ENCODE measurements at regions not wholly inside any gene's neighbourhood (a gene's known extent, or its start where the extent isn't known, plus 50 kb on each side); places are given as distances from the start of the nearest gene placed in this dataset.

DNA sequence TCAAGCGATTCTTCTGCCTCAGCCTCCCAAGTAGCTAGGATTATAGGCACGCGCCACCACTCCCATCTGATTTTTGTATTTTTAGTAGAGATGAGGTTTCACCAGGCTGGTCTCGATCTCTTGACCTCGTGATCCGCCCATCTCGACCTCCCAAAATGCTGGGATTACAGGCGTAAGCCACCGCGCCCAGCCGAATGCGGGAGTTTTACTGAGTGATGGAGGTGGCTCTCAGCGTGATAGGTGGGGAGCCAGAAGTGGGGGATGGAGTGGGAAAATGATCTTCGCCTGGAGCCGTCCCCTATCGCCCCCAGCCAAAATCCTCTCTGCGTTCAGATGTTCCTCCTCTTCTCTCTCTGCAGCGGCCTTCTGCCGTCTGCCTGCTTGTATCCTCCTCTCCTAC is 348.4 kb upstream of the NPSR1 start:
- DNase-seq (ENCODE audit: low read depth), result no peak
- no peak overlapping the region for H3K4me3 ChIP-seq (ENCODE audit: low read depth, low read length)
- TF ChIP-seq CTCF (IDR thresholded peaks at IDR 0.05; ENCODE audit: insufficient read depth, low read depth, low read length, missing control alignments), result no peak

- DNase-seq (ENCODE audit: low read depth), result no peak
- TF ChIP-seq CTCF (IDR thresholded peaks at IDR 0.05; ENCODE audit: insufficient read depth, low read depth, low read length, missing control alignments), result no peak
- H3K4me3 ChIP-seq (ENCODE audit: low read depth, low read length), result no peak overlapping the region
Observed at GRCh38 chr7:34311591-34311990, 346.4 kb upstream of the NPSR1 start.

DNA sequence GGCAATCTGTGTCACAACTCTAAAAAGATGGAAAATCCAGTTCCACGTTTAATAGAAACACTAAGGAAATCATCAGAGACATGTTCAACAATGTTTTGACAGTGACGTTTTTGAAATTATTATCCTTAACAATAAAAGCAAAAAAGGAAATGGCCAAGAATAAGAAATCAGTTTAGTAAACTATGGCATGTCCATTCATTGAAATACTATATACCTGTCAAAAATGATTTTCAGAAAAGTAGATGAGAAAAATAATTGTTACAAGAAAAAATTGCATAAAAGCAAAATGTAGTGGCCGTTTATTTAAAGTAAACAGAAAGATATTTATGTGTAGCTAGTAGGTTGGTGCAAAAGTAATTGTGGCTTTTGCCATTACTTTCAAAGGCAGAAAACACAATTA is 345.4 kb upstream of the NPSR1 start:
- no peak overlapping the region for H3K4me3 ChIP-seq (ENCODE audit: low read depth, low read length)
- no peak for DNase-seq (ENCODE audit: low read depth)
- no peak for TF ChIP-seq CTCF (IDR thresholded peaks at IDR 0.05; ENCODE audit: insufficient read depth, low read depth, low read length, missing control alignments)

- TF ChIP-seq CTCF (IDR thresholded peaks at IDR 0.05; ENCODE audit: insufficient read depth, low read depth, low read length, missing control alignments), result no peak
- H3K4me3 ChIP-seq (ENCODE audit: low read depth, low read length), result no peak overlapping the region
- no peak for DNase-seq (ENCODE audit: low read depth)
Observed at GRCh38 chr7:34313289-34313688, 344.7 kb upstream of the NPSR1 start.

DNA sequence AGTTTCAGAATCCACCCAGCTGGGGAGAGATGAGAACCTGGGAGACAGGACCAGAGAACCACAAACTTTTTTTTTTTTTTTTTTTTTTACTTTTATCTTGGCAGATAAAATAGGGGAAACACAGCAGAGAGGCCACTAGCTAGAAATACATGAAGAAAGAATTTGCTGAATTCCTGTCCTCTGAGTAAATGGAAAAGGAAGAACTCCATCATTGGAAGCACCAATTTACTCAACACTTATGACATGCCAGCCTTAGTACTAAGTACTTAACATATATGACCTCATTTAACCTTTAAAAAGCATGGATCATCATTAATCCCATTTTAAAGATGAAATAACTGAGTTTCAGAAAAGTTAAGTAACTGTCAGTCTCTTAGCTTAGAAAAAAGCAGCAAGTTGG is 343.0 kb upstream of the NPSR1 start:
- TF ChIP-seq CTCF (IDR thresholded peaks at IDR 0.05; ENCODE audit: insufficient read depth, low read depth, low read length, missing control alignments), result no peak
- H3K4me3 ChIP-seq (ENCODE audit: low read depth, low read length), result no peak overlapping the region
- DNase-seq (ENCODE audit: low read depth), result no peak

DNA sequence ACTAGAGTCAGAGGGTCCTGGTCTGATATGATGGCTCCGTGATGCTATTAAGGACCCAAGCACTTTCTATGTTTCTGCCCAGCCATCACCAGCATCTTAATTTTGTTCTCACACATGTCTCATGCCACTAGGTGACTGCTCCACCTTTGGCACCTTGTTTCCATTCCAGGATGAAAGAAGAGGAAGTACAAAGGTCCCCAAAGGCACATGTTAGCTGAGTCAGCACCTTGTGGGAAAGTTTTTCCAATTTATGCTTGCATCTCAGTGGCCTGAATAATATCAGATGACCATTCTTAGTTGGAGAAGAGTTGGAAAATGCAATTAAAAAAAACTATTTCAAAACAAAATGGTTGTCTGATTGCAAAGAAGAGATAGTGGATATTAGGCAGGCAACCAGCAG is 341.0 kb upstream of the NPSR1 start:
- H3K4me3 ChIP-seq (ENCODE audit: low read depth, low read length), result no peak overlapping the region
- no peak for TF ChIP-seq CTCF (IDR thresholded peaks at IDR 0.05; ENCODE audit: insufficient read depth, low read depth, low read length, missing control alignments)
- no peak for DNase-seq (ENCODE audit: low read depth)

DNA sequence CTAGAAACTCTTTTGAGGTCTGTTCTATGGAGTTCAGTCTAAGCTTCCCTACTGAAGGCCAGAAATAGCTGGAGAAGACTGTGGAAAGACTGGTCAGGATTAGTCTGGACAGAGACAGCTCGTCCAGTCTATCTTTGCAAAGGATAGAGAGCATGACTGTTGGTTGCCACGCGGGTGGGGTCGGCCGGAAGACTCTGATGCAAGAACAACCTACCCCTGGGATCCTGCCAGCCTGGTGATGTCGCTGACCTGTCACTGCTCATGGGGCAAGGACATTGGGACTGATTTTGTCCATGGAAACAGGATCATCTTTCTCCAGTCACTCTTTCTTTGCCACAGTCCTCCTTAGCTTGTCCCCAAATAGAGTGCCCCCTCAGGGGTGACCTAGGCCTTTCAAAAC is 337.6 kb upstream of the NPSR1 start:
- H3K4me3 ChIP-seq (ENCODE audit: low read depth, low read length), result no peak overlapping the region
- TF ChIP-seq CTCF (IDR thresholded peaks at IDR 0.05; ENCODE audit: insufficient read depth, low read depth, low read length, missing control alignments), result no peak
- no peak for DNase-seq (ENCODE audit: low read depth)

Data from GM12865 (cell line).